Endodermal cell (in vitro differentiated cells): ENCODE measurements at regions not wholly inside any gene's neighbourhood (a gene's known extent, or its start where the extent isn't known, plus 50 kb on each side); places are given as distances from the start of the nearest gene placed in this dataset.
"Not testable (repeated sequence)": the region's sequence is repeated elsewhere in the genome, so short reads cannot be mapped to it uniquely, and the experiment has no call there.

Experiments used
- DNase-seq: peaks from one replicate; pipeline ENCODE4 v3.0.0-alpha.2; 2017
- H3K27ac ChIP-seq: 2 replicates; pipeline ENCODE4 v1.5.1; 2013; ENCODE audit warnings: mild to moderate bottlenecking, low read depth, low read length, moderate library complexity
- H3K27me3 ChIP-seq: 2 replicates; pipeline ENCODE4 v1.6.1; 2013; ENCODE audit warnings: mild to moderate bottlenecking, low read length, moderate library complexity; ENCODE audit not compliant: insufficient read depth, control insufficient read depth, poor library complexity, severe bottlenecking
- H3K36me3 ChIP-seq: 2 replicates; pipeline ENCODE4 v1.7.0; 2013; ENCODE audit warnings: mild to moderate bottlenecking, low read length, moderate library complexity; ENCODE audit not compliant: control insufficient read depth, insufficient read depth
- H3K4me1 ChIP-seq: one replicate; pipeline ENCODE4 v1.7.0; 2013; ENCODE audit warnings: low read length; ENCODE audit not compliant: control insufficient read depth, insufficient read depth
- H3K4me3 ChIP-seq: 2 replicates; pipeline ENCODE4 v1.5.1; 2013; ENCODE audit warnings: mild to moderate bottlenecking, low read length, moderate library complexity
- H3K9ac ChIP-seq: 2 replicates; pipeline ENCODE4 v1.6.1; 2013; ENCODE audit warnings: mild to moderate bottlenecking, low read length, moderate library complexity; ENCODE audit not compliant: poor library complexity, severe bottlenecking; ENCODE audit errors: extremely low read depth
- H3K9me3 ChIP-seq: 2 replicates; pipeline ENCODE4 v1.6.1; 2013; ENCODE audit warnings: mild to moderate bottlenecking, low read length, moderate library complexity; ENCODE audit not compliant: control insufficient read depth
- H3K27ac Mint-ChIP-seq: 2 replicates; pipeline ENCODE4 v1.8.0; 2020; ENCODE audit warnings: mixed read lengths
- H3K27me3 Mint-ChIP-seq: 2 replicates; pipeline ENCODE4 v1.8.0; 2021; ENCODE audit warnings: mild to moderate bottlenecking, mixed read lengths; ENCODE audit not compliant: insufficient read depth
- H3K36me3 Mint-ChIP-seq: 2 replicates; pipeline ENCODE4 v1.8.0; 2020; ENCODE audit warnings: low read depth, mixed read lengths
- H3K4me1 Mint-ChIP-seq: 2 replicates; pipeline ENCODE4 v1.8.0; 2020; ENCODE audit warnings: mixed read lengths
- H3K4me3 Mint-ChIP-seq: 2 replicates; pipeline ENCODE4 v1.8.0; 2020; ENCODE audit warnings: mild to moderate bottlenecking, moderate library complexity, mixed read lengths
- H3K9me3 Mint-ChIP-seq: 2 replicates; pipeline ENCODE4 v1.8.0; 2020; ENCODE audit warnings: mild to moderate bottlenecking, mixed read lengths
- WGBS, 2 experiments: methylation state at CpG; one replicate each; pipeline versions ENCODE4 v1.1.5 to v1.1.7; 2013; ENCODE audit warnings: missing lambda C conversion rate in 2 of 2, mixed read lengths in 1 of 2; ENCODE audit not compliant: insufficient coverage in 1 of 2, insufficient read length in 1 of 2; 5-methylcytosine and 5-hydroxymethylcytosine counted together
- TF ChIP-seq, protein P1 (sequence below): fragments of 200-600 bp; sonication (generic); conservative IDR thresholded peaks from 2 replicates; pipeline ENCODE4 v1.5.0; 2021; ENCODE audit warnings: antibody characterized with exemption, mild to moderate bottlenecking

DNA sequence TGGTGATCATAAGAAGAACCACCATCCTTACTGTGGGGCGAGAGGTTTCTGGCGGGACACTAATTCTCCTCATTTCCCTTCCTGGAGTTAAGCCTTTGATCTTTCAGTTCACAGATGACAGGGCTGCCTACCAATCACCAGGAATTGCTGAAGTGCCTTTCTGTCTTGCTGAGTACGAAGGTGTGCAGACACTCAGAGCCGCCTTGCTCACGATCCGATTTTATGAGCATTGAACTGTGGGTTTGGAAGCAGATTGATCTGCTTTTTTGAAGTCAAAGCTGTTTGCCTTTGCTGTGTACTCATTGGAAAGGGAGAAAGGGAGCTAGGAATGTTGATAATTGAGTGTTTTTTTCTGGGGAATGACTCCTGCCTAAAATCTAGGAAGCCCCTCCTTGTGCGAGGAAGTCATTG is 129.1 kb upstream of the SALL4 start:
- Histone ChIP-seq H3K27me3 (no peaks in the 10 kb centered on the region), H3K9ac (no peak overlapping the region), H3K27ac (no peak overlapping the region), H3K4me1 (no peaks in the 10 kb centered on the region), H3K9me3 (no peaks in the 10 kb centered on the region), H3K36me3 (no peaks in the 10 kb centered on the region), H3K4me3 (no peak overlapping the region)
- DNase-seq, result peak; percentile 54
- H3K4me1 Mint-ChIP-seq, result peaks cover 30% of the 10 kb centered on the region
- WGBS, 2 experiments, result 57 to 78% methylated on average over 6 to 7 of the region's 7 CpGs
- H3K9me3 Mint-ChIP-seq, result no peaks in the 10 kb centered on the region
- no peaks in the 10 kb centered on the region for H3K36me3 Mint-ChIP-seq
- H3K27me3 Mint-ChIP-seq, result no peaks in the 10 kb centered on the region
- peak overlapping the region; percentile 2 for H3K27ac Mint-ChIP-seq
- TF ChIP-seq, protein P1, sequence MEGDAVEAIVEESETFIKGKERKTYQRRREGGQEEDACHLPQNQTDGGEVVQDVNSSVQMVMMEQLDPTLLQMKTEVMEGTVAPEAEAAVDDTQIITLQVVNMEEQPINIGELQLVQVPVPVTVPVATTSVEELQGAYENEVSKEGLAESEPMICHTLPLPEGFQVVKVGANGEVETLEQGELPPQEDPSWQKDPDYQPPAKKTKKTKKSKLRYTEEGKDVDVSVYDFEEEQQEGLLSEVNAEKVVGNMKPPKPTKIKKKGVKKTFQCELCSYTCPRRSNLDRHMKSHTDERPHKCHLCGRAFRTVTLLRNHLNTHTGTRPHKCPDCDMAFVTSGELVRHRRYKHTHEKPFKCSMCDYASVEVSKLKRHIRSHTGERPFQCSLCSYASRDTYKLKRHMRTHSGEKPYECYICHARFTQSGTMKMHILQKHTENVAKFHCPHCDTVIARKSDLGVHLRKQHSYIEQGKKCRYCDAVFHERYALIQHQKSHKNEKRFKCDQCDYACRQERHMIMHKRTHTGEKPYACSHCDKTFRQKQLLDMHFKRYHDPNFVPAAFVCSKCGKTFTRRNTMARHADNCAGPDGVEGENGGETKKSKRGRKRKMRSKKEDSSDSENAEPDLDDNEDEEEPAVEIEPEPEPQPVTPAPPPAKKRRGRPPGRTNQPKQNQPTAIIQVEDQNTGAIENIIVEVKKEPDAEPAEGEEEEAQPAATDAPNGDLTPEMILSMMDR, result no peak
- H3K4me3 Mint-ChIP-seq, result no peak overlapping the region

DNA sequence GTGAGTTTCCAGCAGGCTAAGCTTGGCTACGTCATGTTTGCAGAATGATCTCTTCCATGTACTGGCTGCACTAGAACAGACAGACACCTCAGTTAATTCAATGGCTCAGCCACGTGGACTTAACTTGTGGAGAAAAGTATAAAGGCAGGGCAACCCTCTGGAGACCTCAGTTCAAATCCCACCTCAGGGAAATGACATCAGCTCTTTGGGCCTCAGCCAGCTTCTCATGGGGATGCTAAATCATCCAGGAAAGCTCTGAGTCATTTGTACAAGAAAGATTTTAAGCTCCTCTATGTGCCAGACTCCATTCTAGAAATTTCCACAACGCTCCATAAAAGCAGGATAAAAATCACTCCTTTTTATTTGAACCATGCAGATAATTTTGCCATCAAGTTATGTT is 128.5 kb upstream of the SALL4 start:
- Histone ChIP-seq H3K9ac (no peak overlapping the region), H3K27ac (no peak overlapping the region), H3K9me3 (no peaks in the 10 kb centered on the region), H3K27me3 (no peaks in the 10 kb centered on the region), H3K4me1 (no peaks in the 10 kb centered on the region), H3K4me3 (no peak overlapping the region), H3K36me3 (no peaks in the 10 kb centered on the region)
- Mint-ChIP-seq H3K36me3 (no peaks in the 10 kb centered on the region), H3K4me1 (peaks cover 30% of the 10 kb centered on the region), H3K4me3 (no peak overlapping the region), H3K27me3 (no peaks in the 10 kb centered on the region), H3K9me3 (peaks cover under 1% of the 10 kb centered on the region), H3K27ac (no peak overlapping the region)
- DNase-seq, result no peak
- TF ChIP-seq, protein P1, result no peak
- 89 to 100% methylated on average over 2 to 3 of the region's 3 CpGs for WGBS, 2 experiments

DNA sequence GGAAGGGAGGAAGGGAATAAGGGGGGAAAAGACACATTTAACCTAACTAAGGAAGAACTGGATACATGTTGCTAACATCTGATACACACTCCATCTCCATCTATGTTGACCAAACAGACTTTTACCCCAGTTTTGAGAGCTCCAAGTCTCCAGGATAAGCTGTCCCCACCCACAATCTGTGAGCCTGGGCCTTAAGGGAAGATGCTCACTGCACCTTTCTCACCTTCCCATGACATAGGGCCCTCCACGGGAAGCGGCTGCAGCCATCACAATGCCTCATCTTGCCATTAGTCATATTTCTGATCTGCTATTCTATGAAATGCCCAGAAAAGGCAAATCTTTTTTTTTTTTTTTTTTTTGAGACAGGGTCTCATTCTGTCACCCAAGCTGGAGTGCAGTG is 126.6 kb upstream of the SALL4 start:
- TF ChIP-seq, protein P1, result no peak
- WGBS, 2 experiments, result 89 to 100% methylated on average over 2 of the region's 2 CpGs
- Histone ChIP-seq H3K27ac (no peak overlapping the region), H3K9me3 (no peaks in the 10 kb centered on the region), H3K4me1 (no peaks in the 10 kb centered on the region), H3K27me3 (no peaks in the 10 kb centered on the region), H3K9ac (no peak overlapping the region), H3K36me3 (no peaks in the 10 kb centered on the region), H3K4me3 (no peak overlapping the region)
- Mint-ChIP-seq H3K27me3 (no peaks in the 10 kb centered on the region), H3K27ac (no peak overlapping the region), H3K4me3 (no peak overlapping the region), H3K9me3 (peaks cover 2% of the 10 kb centered on the region), H3K36me3 (no peaks in the 10 kb centered on the region), H3K4me1 (peaks cover 18% of the 10 kb centered on the region)
- no peak for DNase-seq

DNA sequence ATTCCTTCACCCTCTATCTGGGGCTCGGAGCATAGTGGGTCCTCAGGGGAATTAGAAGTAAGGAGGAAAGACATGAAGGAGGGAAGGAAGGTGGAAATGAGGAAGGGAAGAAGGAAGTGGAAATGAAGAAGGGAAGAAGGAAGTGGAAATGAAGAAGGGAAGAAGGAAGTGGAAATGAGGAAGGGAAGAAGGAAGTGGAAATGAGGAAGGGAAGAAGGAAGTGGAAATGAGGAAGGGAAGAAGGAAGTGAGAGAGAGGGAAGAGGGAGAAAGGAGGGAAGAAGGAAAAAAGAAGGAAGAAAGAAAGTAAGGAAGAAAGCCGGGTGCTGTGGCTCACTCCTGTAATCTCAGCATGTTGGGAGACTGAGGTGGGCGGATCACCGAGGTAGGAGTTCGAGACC is 125.6 kb upstream of the SALL4 start:
- H3K36me3 Mint-ChIP-seq, H3K27ac ChIP-seq, DNase-seq, H3K4me3 Mint-ChIP-seq, H3K27me3 ChIP-seq, H3K9me3 Mint-ChIP-seq, H3K27me3 Mint-ChIP-seq, H3K4me3 ChIP-seq, H3K4me1 ChIP-seq, H3K9me3 ChIP-seq, H3K36me3 ChIP-seq, H3K27ac Mint-ChIP-seq, H3K9ac ChIP-seq: not testable (repeated sequence)
- 95% methylated on average over 5 of the region's 5 CpGs for WGBS, 2 experiments
- H3K4me1 Mint-ChIP-seq, result peaks cover 20% of the 10 kb centered on the region
